WTC11 (cell line): ENCODE measurements at regions not wholly inside any gene's neighbourhood (a gene's known extent, or its start where the extent isn't known, plus 50 kb on each side); places are given as distances from the start of the nearest gene placed in this dataset.

Source experiments
- ATAC-seq: fragments of 200-7000 bp; cut with Tn5 transposase; 2 replicates; pipeline ENCODE4 v1.10.0; 2021; ENCODE audit warnings: mild to moderate bottlenecking, moderate library complexity
- CTCF ChIA-PET: fragments of 300-600 bp; sonication (Branson Sonifier 250); formaldehyde crosslinking; loops from one replicate; lab custom pipeline; 2021; ENCODE audit warnings: antibody characterized with exemption; lab: Charles Lee
- POLR2A ChIA-PET: fragments of 350-600 bp; sonication (Branson Sonifier 250); formaldehyde crosslinking; loops from one replicate; lab custom pipeline; 2021; ENCODE audit warnings: antibody characterized with exemption; lab: Charles Lee
- DNase-seq: peaks from one replicate; pipeline ENCODE4 v3.0.0; 2021; ENCODE audit warnings: low spot score
- H3K27ac Mint-ChIP-seq: 2 replicates; pipeline ENCODE4 v1.8.0; 2021; ENCODE audit warnings: mixed read lengths
- H3K27me3 Mint-ChIP-seq: 2 replicates; pipeline ENCODE4 v1.8.0; 2021; ENCODE audit warnings: low read depth, mild to moderate bottlenecking, moderate library complexity, mixed read lengths
- H3K36me3 Mint-ChIP-seq: 2 replicates; pipeline ENCODE4 v1.8.0; 2021; ENCODE audit warnings: mixed read lengths
- H3K4me1 Mint-ChIP-seq: 2 replicates; pipeline ENCODE4 v1.8.0; 2022; ENCODE audit warnings: mixed read lengths
- H3K4me3 Mint-ChIP-seq: 2 replicates; pipeline ENCODE4 v1.8.0; 2021; ENCODE audit warnings: mild to moderate bottlenecking, moderate library complexity, mixed read lengths
- H3K9me3 Mint-ChIP-seq: 2 replicates; pipeline ENCODE4 v1.8.0; 2021; ENCODE audit warnings: mixed read lengths
- E2F5 ChIP-seq: sonication (generic); formaldehyde crosslinking; IDR thresholded peaks from 2 replicates; pipeline ENCODE4 v1.8.1; 2022; ENCODE audit warnings: mild to moderate bottlenecking, moderate library complexity, missing genetic modification reagents
- MAX ChIP-seq: sonication (generic); formaldehyde crosslinking; IDR thresholded peaks from 2 replicates; pipeline ENCODE4 v1.8.0; 2022; ENCODE audit warnings: mild to moderate bottlenecking, missing genetic modification reagents
- MXD4 ChIP-seq: fragments of 250-450 bp; sonication (Bioruptor Pico); IDR thresholded peaks from 2 replicates; pipeline ENCODE4 v1.8.0; 2021; ENCODE audit warnings: mild to moderate bottlenecking, moderate library complexity, borderline replicate concordance
- MYBL2 ChIP-seq: sonication (generic); formaldehyde crosslinking; IDR thresholded peaks from 2 replicates; pipeline ENCODE4 v1.8.1; 2023; ENCODE audit warnings: mild to moderate bottlenecking, moderate library complexity, missing genetic modification reagents
- NFATC4 ChIP-seq: fragments of 250-450 bp; sonication (Bioruptor Pico); IDR thresholded peaks from 2 replicates; pipeline ENCODE4 v1.9.0; 2021; ENCODE audit warnings: mild to moderate bottlenecking
- NR1H2 ChIP-seq: sonication (generic); formaldehyde crosslinking; IDR thresholded peaks from 2 replicates; pipeline ENCODE4 v1.9.0; 2021; ENCODE audit warnings: mild to moderate bottlenecking, moderate library complexity, missing genetic modification reagents
- SMAD4 ChIP-seq: sonication (generic); formaldehyde crosslinking; IDR thresholded peaks from 2 replicates; pipeline ENCODE4 v1.8.0; 2022; ENCODE audit warnings: mild to moderate bottlenecking, missing genetic modification reagents
- SOX15 ChIP-seq: fragments of 250-450 bp; sonication (Bioruptor Pico); IDR thresholded peaks from 2 replicates; pipeline ENCODE4 v1.9.0; 2021; ENCODE audit warnings: mild to moderate bottlenecking
- STAT6 ChIP-seq: sonication (generic); formaldehyde crosslinking; conservative IDR thresholded peaks from 2 replicates; pipeline ENCODE4 v1.8.1; 2023; ENCODE audit warnings: mild to moderate bottlenecking, low read depth, missing genetic modification reagents, moderate library complexity
- TP53 ChIP-seq: sonication (generic); formaldehyde crosslinking; IDR thresholded peaks from 2 replicates; pipeline ENCODE4 v1.8.1; 2023; ENCODE audit warnings: mild to moderate bottlenecking, missing genetic modification reagents
- ZBTB21 ChIP-seq: sonication (generic); formaldehyde crosslinking; IDR thresholded peaks from 2 replicates; pipeline ENCODE4 v1.8.1; 2023; ENCODE audit warnings: mild to moderate bottlenecking, missing genetic modification reagents, borderline replicate concordance
- ZBTB43 ChIP-seq: sonication (generic); formaldehyde crosslinking; IDR thresholded peaks from 2 replicates; pipeline ENCODE4 v1.8.1; 2023; ENCODE audit warnings: mild to moderate bottlenecking, missing genetic modification reagents
- TF ChIP-seq, protein P1 (sequence below): sonication (generic); formaldehyde crosslinking; IDR thresholded peaks from 2 replicates; pipeline ENCODE4 v1.8.0; 2023; ENCODE audit warnings: missing genetic modification reagents, mild to moderate bottlenecking, borderline replicate concordance
- TF ChIP-seq, protein P2 (sequence below): fragments of 250-450 bp; sonication (Bioruptor Pico); IDR thresholded peaks from 2 replicates; pipeline ENCODE4 v2.1.2; 2022; ENCODE audit warnings: mild to moderate bottlenecking, moderate library complexity
- TF ChIP-seq, protein P3 (sequence below): fragments of 250-450 bp; sonication (Bioruptor Pico); IDR thresholded peaks from 2 replicates; pipeline ENCODE4 v1.9.0; 2021; ENCODE audit warnings: mild to moderate bottlenecking, borderline replicate concordance

GRCh38 chr3:43998836-43999727, 242.6 kb upstream of the TOPAZ1 start (continued):
- TF ChIP-seq E2F5 (CRISPR knock-in tag) (peak; percentile 62), NR1H2 (CRISPR knock-in tag) (no peak), TP53 (CRISPR knock-in tag) (no peak), SMAD4 (no peak)
- TF ChIP-seq, protein P1, sequence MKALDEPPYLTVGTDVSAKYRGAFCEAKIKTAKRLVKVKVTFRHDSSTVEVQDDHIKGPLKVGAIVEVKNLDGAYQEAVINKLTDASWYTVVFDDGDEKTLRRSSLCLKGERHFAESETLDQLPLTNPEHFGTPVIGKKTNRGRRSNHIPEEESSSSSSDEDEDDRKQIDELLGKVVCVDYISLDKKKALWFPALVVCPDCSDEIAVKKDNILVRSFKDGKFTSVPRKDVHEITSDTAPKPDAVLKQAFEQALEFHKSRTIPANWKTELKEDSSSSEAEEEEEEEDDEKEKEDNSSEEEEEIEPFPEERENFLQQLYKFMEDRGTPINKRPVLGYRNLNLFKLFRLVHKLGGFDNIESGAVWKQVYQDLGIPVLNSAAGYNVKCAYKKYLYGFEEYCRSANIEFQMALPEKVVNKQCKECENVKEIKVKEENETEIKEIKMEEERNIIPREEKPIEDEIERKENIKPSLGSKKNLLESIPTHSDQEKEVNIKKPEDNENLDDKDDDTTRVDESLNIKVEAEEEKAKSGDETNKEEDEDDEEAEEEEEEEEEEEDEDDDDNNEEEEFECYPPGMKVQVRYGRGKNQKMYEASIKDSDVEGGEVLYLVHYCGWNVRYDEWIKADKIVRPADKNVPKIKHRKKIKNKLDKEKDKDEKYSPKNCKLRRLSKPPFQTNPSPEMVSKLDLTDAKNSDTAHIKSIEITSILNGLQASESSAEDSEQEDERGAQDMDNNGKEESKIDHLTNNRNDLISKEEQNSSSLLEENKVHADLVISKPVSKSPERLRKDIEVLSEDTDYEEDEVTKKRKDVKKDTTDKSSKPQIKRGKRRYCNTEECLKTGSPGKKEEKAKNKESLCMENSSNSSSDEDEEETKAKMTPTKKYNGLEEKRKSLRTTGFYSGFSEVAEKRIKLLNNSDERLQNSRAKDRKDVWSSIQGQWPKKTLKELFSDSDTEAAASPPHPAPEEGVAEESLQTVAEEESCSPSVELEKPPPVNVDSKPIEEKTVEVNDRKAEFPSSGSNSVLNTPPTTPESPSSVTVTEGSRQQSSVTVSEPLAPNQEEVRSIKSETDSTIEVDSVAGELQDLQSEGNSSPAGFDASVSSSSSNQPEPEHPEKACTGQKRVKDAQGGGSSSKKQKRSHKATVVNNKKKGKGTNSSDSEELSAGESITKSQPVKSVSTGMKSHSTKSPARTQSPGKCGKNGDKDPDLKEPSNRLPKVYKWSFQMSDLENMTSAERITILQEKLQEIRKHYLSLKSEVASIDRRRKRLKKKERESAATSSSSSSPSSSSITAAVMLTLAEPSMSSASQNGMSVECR (CRISPR knock-in tag) = 0 out of 2 replicates have a peak, but pooled peaks have one; percentile 42

- TF ChIP-seq ZBTB43 = no peak
- no peak for TF ChIP-seq TP53 (CRISPR knock-in tag)
- TF ChIP-seq ZBTB21 (CRISPR knock-in tag) = no peak
- no peak for TF ChIP-seq NFATC4 (CRISPR knock-in tag)
- no peak for TF ChIP-seq SOX15 (CRISPR knock-in tag)
- no peak for TF ChIP-seq MAX (CRISPR knock-in tag)
- TF ChIP-seq MYBL2 (CRISPR knock-in tag) = no peak
- peaks cover 64% of the 10 kb centered on the region for H3K27me3 Mint-ChIP-seq
- H3K27ac Mint-ChIP-seq = no peak overlapping the region
- ChIA-PET CTCF (no interaction called here), POLR2A (no interaction called here)
- ATAC-seq (no peak), DNase-seq (no peak)
- no peaks in the 10 kb centered on the region for H3K9me3 Mint-ChIP-seq
- H3K4me3 Mint-ChIP-seq = peak overlapping the region; percentile 74
- no peaks in the 10 kb centered on the region; the same call in 1 of the 2 replicates for H3K36me3 Mint-ChIP-seq
- H3K4me1 Mint-ChIP-seq = peaks cover 38% of the 10 kb centered on the region
Measured at GRCh38 chr3:43999728-44000319, 241.9 kb upstream of the TOPAZ1 start.

- ATAC-seq = no peak
- Mint-ChIP-seq H3K4me3 (0 out of 2 replicates have a peak overlapping the region, but pooled peaks have one; percentile 7), H3K27ac (no peak overlapping the region), H3K9me3 (no peaks in the 10 kb centered on the region), H3K4me1 (peaks cover 38% of the 10 kb centered on the region), H3K36me3 (no peaks in the 10 kb centered on the region; the same call in 1 of the 2 replicates), H3K27me3 (peaks cover 57% of the 10 kb centered on the region)
- POLR2A ChIA-PET = no interaction called here
- no peak for DNase-seq
- CTCF ChIA-PET = no interaction called here
- no peak for TF ChIP-seq STAT6 (CRISPR knock-in tag)
- TF ChIP-seq, protein P2, sequence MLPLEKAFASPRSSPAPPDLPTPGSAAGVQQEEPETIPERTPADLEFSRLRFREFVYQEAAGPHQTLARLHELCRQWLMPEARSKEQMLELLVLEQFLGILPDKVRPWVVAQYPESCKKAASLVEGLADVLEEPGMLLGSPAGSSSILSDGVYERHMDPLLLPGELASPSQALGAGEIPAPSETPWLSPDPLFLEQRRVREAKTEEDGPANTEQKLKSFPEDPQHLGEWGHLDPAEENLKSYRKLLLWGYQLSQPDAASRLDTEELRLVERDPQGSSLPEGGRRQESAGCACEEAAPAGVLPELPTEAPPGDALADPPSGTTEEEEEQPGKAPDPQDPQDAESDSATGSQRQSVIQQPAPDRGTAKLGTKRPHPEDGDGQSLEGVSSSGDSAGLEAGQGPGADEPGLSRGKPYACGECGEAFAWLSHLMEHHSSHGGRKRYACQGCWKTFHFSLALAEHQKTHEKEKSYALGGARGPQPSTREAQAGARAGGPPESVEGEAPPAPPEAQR = no peak
- TF ChIP-seq, protein P3, sequence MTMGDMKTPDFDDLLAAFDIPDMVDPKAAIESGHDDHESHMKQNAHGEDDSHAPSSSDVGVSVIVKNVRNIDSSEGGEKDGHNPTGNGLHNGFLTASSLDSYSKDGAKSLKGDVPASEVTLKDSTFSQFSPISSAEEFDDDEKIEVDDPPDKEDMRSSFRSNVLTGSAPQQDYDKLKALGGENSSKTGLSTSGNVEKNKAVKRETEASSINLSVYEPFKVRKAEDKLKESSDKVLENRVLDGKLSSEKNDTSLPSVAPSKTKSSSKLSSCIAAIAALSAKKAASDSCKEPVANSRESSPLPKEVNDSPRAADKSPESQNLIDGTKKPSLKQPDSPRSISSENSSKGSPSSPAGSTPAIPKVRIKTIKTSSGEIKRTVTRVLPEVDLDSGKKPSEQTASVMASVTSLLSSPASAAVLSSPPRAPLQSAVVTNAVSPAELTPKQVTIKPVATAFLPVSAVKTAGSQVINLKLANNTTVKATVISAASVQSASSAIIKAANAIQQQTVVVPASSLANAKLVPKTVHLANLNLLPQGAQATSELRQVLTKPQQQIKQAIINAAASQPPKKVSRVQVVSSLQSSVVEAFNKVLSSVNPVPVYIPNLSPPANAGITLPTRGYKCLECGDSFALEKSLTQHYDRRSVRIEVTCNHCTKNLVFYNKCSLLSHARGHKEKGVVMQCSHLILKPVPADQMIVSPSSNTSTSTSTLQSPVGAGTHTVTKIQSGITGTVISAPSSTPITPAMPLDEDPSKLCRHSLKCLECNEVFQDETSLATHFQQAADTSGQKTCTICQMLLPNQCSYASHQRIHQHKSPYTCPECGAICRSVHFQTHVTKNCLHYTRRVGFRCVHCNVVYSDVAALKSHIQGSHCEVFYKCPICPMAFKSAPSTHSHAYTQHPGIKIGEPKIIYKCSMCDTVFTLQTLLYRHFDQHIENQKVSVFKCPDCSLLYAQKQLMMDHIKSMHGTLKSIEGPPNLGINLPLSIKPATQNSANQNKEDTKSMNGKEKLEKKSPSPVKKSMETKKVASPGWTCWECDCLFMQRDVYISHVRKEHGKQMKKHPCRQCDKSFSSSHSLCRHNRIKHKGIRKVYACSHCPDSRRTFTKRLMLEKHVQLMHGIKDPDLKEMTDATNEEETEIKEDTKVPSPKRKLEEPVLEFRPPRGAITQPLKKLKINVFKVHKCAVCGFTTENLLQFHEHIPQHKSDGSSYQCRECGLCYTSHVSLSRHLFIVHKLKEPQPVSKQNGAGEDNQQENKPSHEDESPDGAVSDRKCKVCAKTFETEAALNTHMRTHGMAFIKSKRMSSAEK (CRISPR knock-in tag) = no peak
- no peak for TF ChIP-seq MXD4 (CRISPR knock-in tag)
Measured at GRCh38 chr3:44000586-44000985, 241.1 kb upstream of the TOPAZ1 start.
